HG02623 (cell line): ENCODE measurements at regions not wholly inside any gene's neighbourhood (a gene's known extent, or its start where the extent isn't known, plus 50 kb on each side); places are given as distances from the start of the nearest gene placed in this dataset.

ENCODE experiments used
- ATAC-seq: cut with Tn5 transposase; IDR thresholded peaks from one replicate; pipeline ENCODE4 v1.9.1; 2021; ENCODE audit warnings: moderate library complexity; ENCODE audit not compliant: unreplicated experiment

GRCh38 chr1:88111816-88112215 lies 572.3 kb upstream of the PKN2 start:
- no peak for ATAC-seq

- ATAC-seq: no peak
Measured at GRCh38 chr1:88117597-88117996, 566.5 kb upstream of the PKN2 start.

- ATAC-seq: no peak
Measured at GRCh38 chr1:88118176-88118845, 565.8 kb upstream of the PKN2 start.

- no peak for ATAC-seq
Measured at GRCh38 chr1:88124614-88125013, 559.5 kb upstream of the PKN2 start.

GRCh38 chr1:88126467-88126866 lies 557.6 kb upstream of the PKN2 start:
- ATAC-seq: no peak

- ATAC-seq: no peak
Measured at GRCh38 chr1:88133991-88134390, 550.1 kb upstream of the PKN2 start.

- no peak for ATAC-seq
Measured at GRCh38 chr1:88134983-88135921, 548.8 kb upstream of the PKN2 start.

- ATAC-seq: no peak
Measured at GRCh38 chr1:88139633-88140032, 544.4 kb upstream of the PKN2 start.

GRCh38 chr1:88140325-88140724 lies 543.7 kb upstream of the PKN2 start:
- no peak for ATAC-seq

- ATAC-seq: no peak
Measured at GRCh38 chr1:88141499-88142074, 542.5 kb upstream of the PKN2 start.

GRCh38 chr1:88145752-88146151 lies 538.3 kb upstream of the PKN2 start:
- ATAC-seq: no peak

- ATAC-seq: no peak
Measured at GRCh38 chr1:88149686-88150085, 534.4 kb upstream of the PKN2 start.

- no peak for ATAC-seq
Measured at GRCh38 chr1:88150330-88150729, 533.7 kb upstream of the PKN2 start.

GRCh38 chr1:88163187-88163586 lies 520.9 kb upstream of the PKN2 start:
- no peak for ATAC-seq

- ATAC-seq: no peak
Measured at GRCh38 chr1:88168126-88168525, 515.9 kb upstream of the PKN2 start.

GRCh38 chr1:88169139-88169538 lies 514.9 kb upstream of the PKN2 start:
- ATAC-seq: no peak

GRCh38 chr1:88169939-88170338 lies 514.1 kb upstream of the PKN2 start:
- no peak for ATAC-seq

- ATAC-seq: no peak
Measured at GRCh38 chr1:88175120-88175630, 508.9 kb upstream of the PKN2 start.

GRCh38 chr1:88175631-88176226 lies 508.3 kb upstream of the PKN2 start:
- ATAC-seq: no peak

GRCh38 chr1:88179943-88180342 lies 504.1 kb upstream of the PKN2 start:
- no peak for ATAC-seq

GRCh38 chr1:88180449-88181108 lies 503.5 kb upstream of the PKN2 start:
- peak; percentile 99 for ATAC-seq
